ENCODE measurements at regions not wholly inside any gene's neighbourhood (a gene's known extent, or its start where the extent isn't known, plus 50 kb on each side); places are given as distances from the start of the nearest gene placed in this dataset.

DNA sequence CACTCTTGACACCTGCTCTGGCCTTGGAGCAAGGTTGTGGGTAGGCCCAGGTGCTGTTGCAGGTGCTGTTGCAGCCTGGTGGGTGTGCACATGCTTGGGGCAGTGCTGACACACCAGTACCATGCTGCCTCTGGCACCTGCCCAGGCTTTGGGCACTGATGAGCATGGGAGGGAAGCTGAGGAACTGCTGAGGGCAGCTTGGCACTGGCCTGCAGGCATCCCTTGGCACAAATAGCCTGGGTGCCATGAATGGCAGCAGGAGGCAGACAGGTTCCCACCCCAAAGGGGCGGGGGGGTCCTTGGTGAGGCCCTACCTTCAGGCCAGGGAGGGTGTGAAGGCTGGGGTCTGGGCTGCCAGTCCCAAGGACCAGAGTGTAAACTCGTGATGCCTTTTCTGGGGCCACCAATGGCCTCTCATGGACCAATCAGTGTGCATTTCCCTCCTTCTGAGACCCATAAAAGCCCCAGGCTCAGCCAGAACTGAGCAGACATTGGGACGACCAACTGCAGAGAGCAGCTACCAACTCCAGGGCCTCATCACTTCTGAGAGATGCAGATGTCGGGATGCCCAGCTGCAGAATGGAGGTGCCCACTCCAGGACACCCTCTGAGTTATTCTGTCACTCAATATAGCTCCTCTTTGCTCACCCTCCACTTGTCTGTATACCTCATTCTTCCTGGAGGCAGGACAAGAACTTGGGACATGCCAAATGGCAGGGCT, 547.4 kb downstream of the ZWINT start:
- TF ChIP-seq, protein P1, sequence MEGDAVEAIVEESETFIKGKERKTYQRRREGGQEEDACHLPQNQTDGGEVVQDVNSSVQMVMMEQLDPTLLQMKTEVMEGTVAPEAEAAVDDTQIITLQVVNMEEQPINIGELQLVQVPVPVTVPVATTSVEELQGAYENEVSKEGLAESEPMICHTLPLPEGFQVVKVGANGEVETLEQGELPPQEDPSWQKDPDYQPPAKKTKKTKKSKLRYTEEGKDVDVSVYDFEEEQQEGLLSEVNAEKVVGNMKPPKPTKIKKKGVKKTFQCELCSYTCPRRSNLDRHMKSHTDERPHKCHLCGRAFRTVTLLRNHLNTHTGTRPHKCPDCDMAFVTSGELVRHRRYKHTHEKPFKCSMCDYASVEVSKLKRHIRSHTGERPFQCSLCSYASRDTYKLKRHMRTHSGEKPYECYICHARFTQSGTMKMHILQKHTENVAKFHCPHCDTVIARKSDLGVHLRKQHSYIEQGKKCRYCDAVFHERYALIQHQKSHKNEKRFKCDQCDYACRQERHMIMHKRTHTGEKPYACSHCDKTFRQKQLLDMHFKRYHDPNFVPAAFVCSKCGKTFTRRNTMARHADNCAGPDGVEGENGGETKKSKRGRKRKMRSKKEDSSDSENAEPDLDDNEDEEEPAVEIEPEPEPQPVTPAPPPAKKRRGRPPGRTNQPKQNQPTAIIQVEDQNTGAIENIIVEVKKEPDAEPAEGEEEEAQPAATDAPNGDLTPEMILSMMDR (IDR thresholded peaks at IDR 0.05; ENCODE audit: insufficient read depth, low read length): no peak
- no peak for TF ChIP-seq POLR2AphosphoS5 (IDR thresholded peaks at IDR 0.05; ENCODE audit: low read depth)
- TF ChIP-seq, protein P2, sequence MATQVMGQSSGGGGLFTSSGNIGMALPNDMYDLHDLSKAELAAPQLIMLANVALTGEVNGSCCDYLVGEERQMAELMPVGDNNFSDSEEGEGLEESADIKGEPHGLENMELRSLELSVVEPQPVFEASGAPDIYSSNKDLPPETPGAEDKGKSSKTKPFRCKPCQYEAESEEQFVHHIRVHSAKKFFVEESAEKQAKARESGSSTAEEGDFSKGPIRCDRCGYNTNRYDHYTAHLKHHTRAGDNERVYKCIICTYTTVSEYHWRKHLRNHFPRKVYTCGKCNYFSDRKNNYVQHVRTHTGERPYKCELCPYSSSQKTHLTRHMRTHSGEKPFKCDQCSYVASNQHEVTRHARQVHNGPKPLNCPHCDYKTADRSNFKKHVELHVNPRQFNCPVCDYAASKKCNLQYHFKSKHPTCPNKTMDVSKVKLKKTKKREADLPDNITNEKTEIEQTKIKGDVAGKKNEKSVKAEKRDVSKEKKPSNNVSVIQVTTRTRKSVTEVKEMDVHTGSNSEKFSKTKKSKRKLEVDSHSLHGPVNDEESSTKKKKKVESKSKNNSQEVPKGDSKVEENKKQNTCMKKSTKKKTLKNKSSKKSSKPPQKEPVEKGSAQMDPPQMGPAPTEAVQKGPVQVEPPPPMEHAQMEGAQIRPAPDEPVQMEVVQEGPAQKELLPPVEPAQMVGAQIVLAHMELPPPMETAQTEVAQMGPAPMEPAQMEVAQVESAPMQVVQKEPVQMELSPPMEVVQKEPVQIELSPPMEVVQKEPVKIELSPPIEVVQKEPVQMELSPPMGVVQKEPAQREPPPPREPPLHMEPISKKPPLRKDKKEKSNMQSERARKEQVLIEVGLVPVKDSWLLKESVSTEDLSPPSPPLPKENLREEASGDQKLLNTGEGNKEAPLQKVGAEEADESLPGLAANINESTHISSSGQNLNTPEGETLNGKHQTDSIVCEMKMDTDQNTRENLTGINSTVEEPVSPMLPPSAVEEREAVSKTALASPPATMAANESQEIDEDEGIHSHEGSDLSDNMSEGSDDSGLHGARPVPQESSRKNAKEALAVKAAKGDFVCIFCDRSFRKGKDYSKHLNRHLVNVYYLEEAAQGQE (IDR thresholded peaks at IDR 0.05; ENCODE audit: insufficient replicate concordance, low read depth): no peak

All from HL-60 (cell line).